Adipose tissue (tissue), 3 donors: ENCODE measurements at regions not wholly inside any gene's neighbourhood (a gene's known extent, or its start where the extent isn't known, plus 50 kb on each side); places are given as distances from the start of the nearest gene placed in this dataset.
"Not testable (repeated sequence)": the region's sequence is repeated elsewhere in the genome, so short reads cannot be mapped to it uniquely, and the experiment has no call there.

Experiments used
- H3K27ac ChIP-seq: one replicate; pipeline ENCODE4 v1.5.1; 2013; ENCODE audit warnings: low read depth, low read length
- WGBS, 3 donors: extraction: QIAGEN DNeasy Blood & Tissue Kit; methylation state at CpG; one replicate each; pipeline ENCODE4 v1.1.7; 2013; 5-methylcytosine and 5-hydroxymethylcytosine counted together
- donor health status: healthy with polysubstance abuse.
- donor health status: Bipolar disorder and iron deficiency.
- donor health status: healthy.

DNA sequence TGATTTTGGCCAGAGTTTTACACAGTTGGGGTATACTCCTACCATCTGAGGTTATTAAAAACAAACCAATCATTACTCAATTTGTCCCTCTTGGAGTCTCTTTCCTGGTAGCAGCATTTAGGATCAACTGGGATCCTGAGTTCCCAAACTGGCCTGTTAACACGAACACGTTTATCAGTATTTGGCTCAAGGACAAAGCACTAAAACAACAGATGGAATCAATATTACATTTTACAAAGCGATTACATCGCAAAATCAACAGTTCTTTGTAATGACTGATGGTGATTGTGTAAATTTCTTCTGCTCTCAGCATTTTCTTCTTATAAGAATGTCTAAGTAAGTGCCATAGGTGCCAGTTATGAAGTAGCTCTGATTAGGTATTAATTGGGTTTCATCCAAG is 582.9 kb upstream of the ANKRD30A start:
- no peak overlapping the region for H3K27ac ChIP-seq
- WGBS, 3 donors, result 28 to 66% (median 60%) methylated on average over 4 of the region's 4 CpGs

- WGBS, 3 donors, result 87 to 95% (median 90%) methylated on average over 3 of the region's 3 CpGs
Measured at GRCh38 chr10:36540611-36541010, 584.8 kb upstream of the ANKRD30A start.

DNA sequence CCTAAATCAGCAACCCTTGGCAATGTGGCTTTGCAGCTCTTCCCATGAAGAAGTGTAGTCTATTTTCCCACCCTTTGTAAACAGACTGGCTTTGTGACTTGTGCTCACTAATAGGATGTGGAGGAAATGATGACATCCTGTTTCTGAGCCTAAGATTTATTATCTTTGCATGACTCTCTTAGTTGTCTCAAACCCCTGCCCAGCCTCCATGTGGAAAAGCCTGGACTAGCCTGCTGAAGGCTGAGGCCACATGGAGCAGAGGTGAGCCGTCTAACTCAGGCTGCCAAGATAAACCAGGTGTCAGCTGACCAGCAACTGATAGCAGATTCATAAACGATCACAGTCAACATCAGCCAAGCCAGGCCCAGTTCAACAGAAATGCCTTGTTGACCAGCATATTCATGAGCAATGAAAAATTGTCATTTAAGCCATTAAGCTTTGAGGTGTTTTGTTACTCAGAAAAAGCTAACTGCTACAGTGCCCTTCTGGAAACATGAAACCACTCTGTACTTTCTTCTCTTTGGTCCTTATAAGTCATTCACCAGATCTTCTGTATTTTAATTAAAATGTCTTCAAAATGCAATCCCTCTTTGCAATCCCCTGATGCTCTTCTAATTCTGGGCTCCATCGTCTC is 586.3 kb upstream of the ANKRD30A start:
- 38 to 49% (median 40%) methylated on average over 3 of the region's 3 CpGs for WGBS, 3 donors
- no peak overlapping the region for H3K27ac ChIP-seq

More at GRCh38 chr10:36540611-36541010, 584.8 kb upstream of the ANKRD30A start:
- H3K27ac ChIP-seq, result no peak overlapping the region

DNA sequence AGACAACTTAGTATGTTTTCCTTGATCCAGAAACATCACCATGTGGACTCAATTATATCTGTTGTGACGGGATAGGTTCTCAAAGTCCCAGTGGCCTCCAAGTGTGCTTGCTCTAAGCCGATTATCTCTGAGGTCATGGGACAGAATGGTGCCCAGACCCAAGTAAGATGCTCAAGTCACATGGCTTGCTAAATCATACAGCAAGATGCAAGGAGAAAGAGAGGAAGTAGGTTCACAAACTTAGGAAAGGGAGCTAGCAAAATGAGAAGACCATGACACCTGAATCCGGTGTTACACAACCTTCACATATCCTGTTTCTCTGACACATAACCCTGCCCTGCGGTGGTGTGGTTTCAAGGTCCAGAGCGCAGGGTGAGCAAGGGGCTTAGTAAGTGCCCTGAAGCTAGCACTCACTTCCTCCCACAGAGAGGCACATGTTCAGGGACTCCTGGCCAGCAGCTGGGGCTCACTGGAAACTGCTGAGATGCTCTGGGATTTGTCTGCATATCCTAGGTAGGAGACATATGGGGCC is 590.9 kb upstream of the ANKRD30A start:
- no peak overlapping the region for H3K27ac ChIP-seq
- 42 to 72% (median 43%) methylated on average over 5 of the region's 5 CpGs for WGBS, 3 donors

DNA sequence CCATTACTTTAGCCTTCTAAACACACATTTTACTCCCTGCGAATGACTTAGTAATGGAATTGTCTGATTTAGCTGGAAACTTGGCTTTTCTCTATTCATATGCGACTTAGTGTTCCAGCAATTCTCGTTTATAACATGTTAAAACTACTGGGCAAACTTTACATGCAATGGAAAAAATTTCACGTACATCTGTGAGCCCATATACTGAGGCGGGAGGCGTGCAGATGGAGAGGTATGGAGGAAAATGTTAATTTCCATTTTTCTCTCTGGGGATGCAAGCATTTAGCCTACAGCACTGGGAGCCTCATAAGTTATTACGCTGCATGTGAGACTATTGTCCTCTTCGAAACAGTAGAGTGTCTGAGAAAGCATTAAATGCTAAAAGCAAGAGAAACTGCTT is 591.5 kb upstream of the ANKRD30A start:
- 81 to 93% (median 92%) methylated on average over 8 of the region's 8 CpGs for WGBS, 3 donors
- no peak overlapping the region for H3K27ac ChIP-seq

DNA sequence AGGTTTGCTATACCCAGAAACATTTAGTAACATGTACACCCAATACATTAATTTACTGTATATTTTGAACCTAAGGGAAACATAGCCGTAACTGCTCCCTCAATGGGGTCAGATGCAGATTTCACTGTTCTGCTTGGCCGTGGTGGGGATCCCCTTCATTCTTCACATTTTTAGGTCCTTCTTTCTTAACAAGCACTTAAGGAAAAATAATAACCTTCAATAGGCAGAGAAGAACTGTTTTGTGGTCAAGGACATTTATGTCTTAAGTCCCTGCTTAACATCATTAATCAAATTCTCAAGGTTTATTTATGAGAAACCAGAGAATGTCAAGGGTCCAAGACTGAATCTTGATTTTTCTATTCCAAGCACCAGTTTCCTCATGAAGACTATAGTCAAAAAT is 592.1 kb upstream of the ANKRD30A start:
- WGBS, 3 donors, result 91 to 93% (median 92%) methylated on average over 2 of the region's 2 CpGs
- H3K27ac ChIP-seq, result no peak overlapping the region

DNA sequence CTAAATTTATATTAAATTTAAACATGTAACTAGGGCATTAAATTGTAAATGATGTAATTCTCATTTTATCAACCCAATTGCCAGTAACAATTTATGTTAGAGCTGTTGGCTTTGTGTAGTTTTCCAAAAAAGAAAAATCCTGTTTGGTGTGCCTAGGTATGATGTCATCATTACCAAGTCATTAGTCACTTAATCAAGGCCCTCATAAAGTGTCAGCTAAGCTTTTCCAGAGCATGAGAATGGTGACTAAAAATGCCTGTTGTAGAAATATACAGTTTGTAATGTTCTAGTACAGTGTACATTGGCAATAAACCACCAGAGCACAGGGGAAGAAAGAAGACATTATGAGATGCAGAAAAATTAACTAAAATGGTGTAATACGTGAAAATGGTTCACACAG is 593.8 kb upstream of the ANKRD30A start:
- 81 to 95% (median 93%) methylated on average over 1 of the region's 1 CpG for WGBS, 3 donors
- H3K27ac ChIP-seq, result no peak overlapping the region

- H3K27ac ChIP-seq, result no peak overlapping the region
Measured at GRCh38 chr10:36526033-36526432, 599.4 kb upstream of the ANKRD30A start.

DNA sequence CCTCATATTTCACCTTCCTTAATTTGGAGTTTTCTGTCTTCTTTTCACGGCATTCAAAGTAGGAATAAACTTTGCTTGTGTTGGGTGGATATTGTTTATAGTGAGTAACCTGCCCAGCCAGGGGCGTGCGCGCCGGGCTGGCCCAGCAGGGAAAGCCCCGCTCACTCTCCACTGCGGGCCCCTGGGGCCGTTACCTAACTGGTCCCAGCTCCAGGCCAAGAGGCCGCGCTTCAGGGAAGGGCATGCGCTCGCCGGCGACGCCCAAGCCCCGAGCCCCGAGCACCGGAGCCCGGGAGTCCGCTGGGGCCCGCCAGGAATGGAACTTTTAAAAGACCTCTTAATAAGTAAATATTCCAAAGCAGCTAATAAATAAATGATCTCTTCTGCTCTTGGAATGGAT is 601.3 kb upstream of the ANKRD30A start:
- WGBS, 3 donors, result 90 to 96% (median 95%) methylated on average over 18 to 21 of the region's 21 CpGs
- H3K27ac ChIP-seq, result not testable (repeated sequence)

GRCh38 chr10:36519909-36520308 is 605.5 kb upstream of the ANKRD30A start:
- H3K27ac ChIP-seq, result no peak overlapping the region
- 51 to 84% (median 80%) methylated on average over 1 of the region's 1 CpG for WGBS, 3 donors

DNA sequence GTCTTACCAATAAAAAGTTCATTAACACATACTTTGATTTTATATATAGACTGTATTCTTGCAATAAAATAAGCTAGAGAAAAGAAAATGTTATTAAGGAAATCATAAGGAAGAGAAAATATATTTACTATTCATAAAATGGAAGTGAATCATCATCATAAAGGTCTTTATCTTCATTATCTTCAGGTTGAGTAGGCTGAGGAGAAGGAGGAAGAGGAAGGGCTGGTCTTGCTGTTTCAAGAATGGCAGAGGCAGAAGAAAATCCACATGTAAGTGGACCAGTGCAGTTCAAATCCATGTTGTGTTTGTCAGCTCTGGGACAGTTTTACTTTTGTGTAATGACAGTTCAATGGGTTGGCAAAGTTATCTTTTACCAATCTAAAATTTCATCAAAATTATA is 609.1 kb upstream of the ANKRD30A start:
- no peak overlapping the region for H3K27ac ChIP-seq

DNA sequence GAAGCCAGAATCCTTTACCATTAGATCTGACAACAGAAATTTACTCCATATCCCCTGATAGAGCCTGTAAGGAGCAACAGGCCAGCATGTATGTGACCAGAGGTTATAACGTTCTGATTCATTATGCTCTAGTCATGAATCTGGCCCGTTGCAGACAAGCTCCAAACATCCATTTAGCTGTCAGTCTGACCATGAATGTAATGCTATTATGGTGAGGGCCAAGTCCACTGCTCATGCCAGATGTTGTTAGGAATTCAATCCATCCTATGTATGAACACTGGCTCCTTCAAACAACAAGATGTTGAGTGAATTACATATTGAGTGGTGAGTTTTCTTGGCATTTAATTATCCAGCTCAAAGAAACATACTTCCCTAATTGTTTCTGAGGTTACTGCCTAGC is 610.1 kb upstream of the ANKRD30A start:
- no peak overlapping the region for H3K27ac ChIP-seq
- WGBS, 3 donors, result 28 to 60% (median 45%) methylated on average over 2 of the region's 2 CpGs

GRCh38 chr10:36507715-36508114 is 617.7 kb upstream of the ANKRD30A start:
- no peak overlapping the region for H3K27ac ChIP-seq
- WGBS, 3 donors, result 54 to 70% (median 60%) methylated on average over 3 of the region's 3 CpGs

GRCh38 chr10:36506697-36507496 is 618.5 kb upstream of the ANKRD30A start:
- no peak overlapping the region for H3K27ac ChIP-seq
- 54 to 66% (median 66%) methylated on average over 5 of the region's 5 CpGs for WGBS, 3 donors

DNA sequence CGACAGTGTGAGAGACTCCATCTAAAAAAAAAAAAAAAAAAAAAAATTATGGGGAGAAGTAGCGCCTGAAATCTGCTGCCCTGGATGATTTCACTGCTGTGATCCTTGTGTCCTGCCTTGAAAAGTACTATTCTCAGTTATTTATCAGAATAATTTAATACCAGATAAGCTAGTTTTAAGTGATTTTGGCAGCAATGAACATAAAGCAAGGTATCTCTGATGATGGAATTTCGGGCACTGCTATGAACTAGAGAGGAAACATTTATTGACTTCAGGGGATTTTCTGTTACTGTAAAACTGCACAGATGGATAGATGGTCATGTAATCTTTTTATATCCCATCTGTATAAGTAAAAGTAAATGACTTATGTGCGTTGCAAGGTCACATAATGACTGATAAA is 619.1 kb upstream of the ANKRD30A start:
- 47 to 56% (median 51%) methylated on average over 4 of the region's 4 CpGs for WGBS, 3 donors

DNA sequence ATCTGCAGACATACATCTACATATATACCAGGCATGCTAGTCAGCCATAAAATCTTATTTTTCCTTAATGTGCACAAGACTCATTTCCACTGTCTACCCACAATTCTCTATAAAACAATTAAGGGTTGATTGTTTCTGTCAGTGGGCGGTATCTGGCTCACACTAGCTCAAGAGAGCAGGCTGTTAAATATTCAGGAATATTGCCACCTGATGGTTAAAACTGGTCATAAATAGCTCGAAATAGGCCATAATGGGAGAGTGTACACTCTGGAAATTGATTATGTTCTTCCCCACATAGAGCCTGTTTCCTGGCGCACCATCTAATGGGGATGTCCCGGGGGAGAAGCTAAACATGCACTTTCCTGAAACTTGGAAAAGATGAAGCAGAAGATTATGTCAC is 620.6 kb upstream of the ANKRD30A start:
- no peak overlapping the region for H3K27ac ChIP-seq
- WGBS, 3 donors, result 58 to 70% (median 65%) methylated on average over 4 of the region's 4 CpGs

More for the DNA sequence above, 619.1 kb upstream of the ANKRD30A start:
- no peak overlapping the region for H3K27ac ChIP-seq

- no peak overlapping the region for H3K27ac ChIP-seq
- 51 to 70% (median 65%) methylated on average over 1 of the region's 1 CpG for WGBS, 3 donors
Measured at GRCh38 chr10:36500266-36500665, 625.1 kb upstream of the ANKRD30A start.

DNA sequence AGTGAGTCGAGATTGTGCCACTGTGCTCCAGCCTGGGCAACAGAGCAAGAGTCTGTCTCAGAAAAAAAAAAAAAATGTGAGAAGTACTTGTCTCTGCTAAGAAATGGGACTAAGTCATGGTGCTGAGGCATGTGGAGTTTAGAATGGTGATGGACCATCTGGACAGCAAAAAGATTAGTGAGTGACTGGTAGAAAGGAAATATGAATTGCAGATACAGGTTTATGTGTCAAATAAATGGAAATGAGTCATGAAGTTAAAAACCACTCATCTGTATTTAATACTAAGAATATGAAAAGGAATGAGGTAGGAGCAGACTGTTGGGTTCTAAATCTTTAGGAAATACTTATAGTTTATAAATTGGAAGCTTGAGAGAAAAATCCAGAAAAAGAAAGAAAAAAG is 625.7 kb upstream of the ANKRD30A start:
- no peak overlapping the region for H3K27ac ChIP-seq
- WGBS, 3 donors, result 85 to 89% (median 88%) methylated on average over 1 of the region's 1 CpG

DNA sequence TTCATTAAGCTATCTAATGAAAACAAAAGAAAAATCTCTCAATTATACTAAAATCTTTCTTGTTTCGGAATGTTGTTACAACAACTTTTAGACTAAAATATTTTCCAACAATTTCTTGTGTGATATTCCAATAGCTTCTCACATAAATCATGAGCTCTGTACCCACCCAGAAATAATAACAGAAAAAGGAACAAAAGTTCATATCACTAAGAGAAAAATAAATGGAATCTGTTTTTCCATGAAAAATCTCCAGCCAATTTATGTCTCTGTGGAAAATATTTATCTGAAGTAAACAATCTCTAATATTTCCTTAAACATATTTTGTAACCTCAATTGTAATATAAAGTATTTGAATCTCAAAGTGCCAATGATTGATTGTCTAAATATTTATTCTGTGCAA is 628.6 kb upstream of the ANKRD30A start:
- WGBS, 3 donors, result 60 to 90% (median 72%) methylated on average over 1 of the region's 1 CpG
- no peak overlapping the region for H3K27ac ChIP-seq

GRCh38 chr10:36494371-36494770 is 631.0 kb upstream of the ANKRD30A start:
- no peak overlapping the region for H3K27ac ChIP-seq
- 54 to 81% (median 71%) methylated on average over 2 of the region's 2 CpGs for WGBS, 3 donors
